NB4 (cell line): ENCODE measurements at regions not wholly inside any gene's neighbourhood (a gene's known extent, or its start where the extent isn't known, plus 50 kb on each side); places are given as distances from the start of the nearest gene placed in this dataset.

Experiments used
- MYC ChIP-seq: IDR thresholded peaks from 2 replicates; pipeline ENCODE4 v1.6.1; 2011; ENCODE audit warnings: low read depth, low read length
- POLR2A ChIP-seq: IDR thresholded peaks from 2 replicates; pipeline ENCODE4 v1.6.1; 2011; ENCODE audit warnings: mild to moderate bottlenecking; ENCODE audit not compliant: insufficient read length; ENCODE audit errors: extremely low read depth
- TF ChIP-seq, protein P1 (sequence below): IDR thresholded peaks from one replicate; pipeline ENCODE4 v1.5.1; 2012; ENCODE audit warnings: low read depth, low read length

DNA sequence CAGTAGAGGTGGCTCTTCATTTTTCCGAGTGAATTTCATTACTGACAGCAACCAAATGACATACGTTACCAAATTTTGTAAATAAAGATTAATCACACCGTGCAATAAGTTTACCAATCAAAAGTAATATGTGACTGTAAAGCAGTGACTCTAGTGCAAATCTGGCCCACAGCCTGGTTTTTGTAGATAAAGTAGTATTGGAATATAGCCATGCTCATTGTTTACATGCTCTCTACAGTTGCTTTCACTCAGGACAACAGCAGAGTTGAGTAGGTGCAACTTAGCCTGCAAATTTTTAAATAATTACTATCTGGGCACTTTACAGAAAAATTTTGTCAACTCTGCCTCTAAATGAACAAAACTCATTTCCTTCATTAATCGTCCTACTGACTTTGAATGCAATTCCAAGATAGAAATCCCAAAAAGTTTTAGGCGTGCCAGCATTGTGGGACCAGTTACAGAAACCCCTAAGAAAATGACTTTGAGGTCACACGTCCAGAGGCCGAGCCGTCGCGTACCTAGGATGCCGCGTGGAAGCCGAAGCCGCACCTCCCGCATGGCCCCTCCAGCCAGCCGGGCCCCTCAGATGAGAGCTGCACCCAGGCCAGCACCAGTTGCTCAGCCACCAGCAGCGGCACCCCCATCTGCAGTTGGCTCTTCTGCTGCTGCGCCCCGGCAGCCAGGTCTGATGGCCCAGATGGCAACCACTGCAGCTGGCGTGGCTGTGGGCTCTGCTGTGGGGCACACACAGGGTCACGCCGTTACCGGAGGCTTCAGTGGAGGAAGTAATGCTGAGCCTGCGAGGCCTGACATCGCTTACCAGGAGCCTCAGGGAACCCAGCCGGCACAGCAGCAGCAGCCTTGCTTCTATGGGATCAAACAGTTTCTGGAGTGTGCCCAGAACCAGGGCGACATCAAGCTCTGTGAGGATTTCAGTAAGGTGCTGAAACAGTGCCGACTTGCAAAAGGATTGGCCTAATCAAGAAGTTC, 180.7 kb upstream of the TLE4 start:
- no peak for TF ChIP-seq POLR2A
- TF ChIP-seq, protein P1, sequence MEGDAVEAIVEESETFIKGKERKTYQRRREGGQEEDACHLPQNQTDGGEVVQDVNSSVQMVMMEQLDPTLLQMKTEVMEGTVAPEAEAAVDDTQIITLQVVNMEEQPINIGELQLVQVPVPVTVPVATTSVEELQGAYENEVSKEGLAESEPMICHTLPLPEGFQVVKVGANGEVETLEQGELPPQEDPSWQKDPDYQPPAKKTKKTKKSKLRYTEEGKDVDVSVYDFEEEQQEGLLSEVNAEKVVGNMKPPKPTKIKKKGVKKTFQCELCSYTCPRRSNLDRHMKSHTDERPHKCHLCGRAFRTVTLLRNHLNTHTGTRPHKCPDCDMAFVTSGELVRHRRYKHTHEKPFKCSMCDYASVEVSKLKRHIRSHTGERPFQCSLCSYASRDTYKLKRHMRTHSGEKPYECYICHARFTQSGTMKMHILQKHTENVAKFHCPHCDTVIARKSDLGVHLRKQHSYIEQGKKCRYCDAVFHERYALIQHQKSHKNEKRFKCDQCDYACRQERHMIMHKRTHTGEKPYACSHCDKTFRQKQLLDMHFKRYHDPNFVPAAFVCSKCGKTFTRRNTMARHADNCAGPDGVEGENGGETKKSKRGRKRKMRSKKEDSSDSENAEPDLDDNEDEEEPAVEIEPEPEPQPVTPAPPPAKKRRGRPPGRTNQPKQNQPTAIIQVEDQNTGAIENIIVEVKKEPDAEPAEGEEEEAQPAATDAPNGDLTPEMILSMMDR: no peak
- TF ChIP-seq MYC: no peak
